Calu3 (cell line): ENCODE measurements at regions not wholly inside any gene's neighbourhood (a gene's known extent, or its start where the extent isn't known, plus 50 kb on each side); places are given as distances from the start of the nearest gene placed in this dataset.

ENCODE experiments used
- BruUV-seq: library from RNA; stranded (reverse); fragments of 400-500 nt; replicated peaks from 2 replicates; lab custom pipeline; 2021; lab: Mats Ljungman, UMichigan
- CTCF ChIA-PET: fragments of 300-600 bp; sonication (Branson Sonifier 250); formaldehyde crosslinking; loops from one replicate; lab custom pipeline; 2022; ENCODE audit warnings: antibody characterized with exemption; lab: Charles Lee
- DNase-seq: peaks from one replicate; pipeline ENCODE4 v3.0.0; 2022
- H3K27ac Mint-ChIP-seq: one replicate; pipeline ENCODE4 v1.8.0; 2022; ENCODE audit warnings: mixed read lengths; ENCODE audit not compliant: unreplicated experiment
- H3K27me3 Mint-ChIP-seq: one replicate; pipeline ENCODE4 v1.8.0; 2022; ENCODE audit warnings: mixed read lengths; ENCODE audit not compliant: unreplicated experiment
- H3K36me3 Mint-ChIP-seq: one replicate; pipeline ENCODE4 v1.8.0; 2022; ENCODE audit warnings: mild to moderate bottlenecking, moderate library complexity, mixed read lengths; ENCODE audit not compliant: insufficient read depth, unreplicated experiment
- H3K4me1 Mint-ChIP-seq: one replicate; pipeline ENCODE4 v1.8.0; 2022; ENCODE audit warnings: mild to moderate bottlenecking, low read depth, mixed read lengths; ENCODE audit not compliant: unreplicated experiment
- H3K4me3 Mint-ChIP-seq: one replicate; pipeline ENCODE4 v1.8.0; 2022; ENCODE audit warnings: mild to moderate bottlenecking, low read depth, moderate library complexity, mixed read lengths; ENCODE audit not compliant: unreplicated experiment
- H3K9me3 Mint-ChIP-seq: one replicate; pipeline ENCODE4 v1.8.0; 2022; ENCODE audit warnings: low read depth, mixed read lengths; ENCODE audit not compliant: unreplicated experiment
- CTCF ChIP-seq: fragments of 200-600 bp; IDR thresholded peaks from one replicate; pipeline ENCODE4 v1.8.0; 2022; ENCODE audit warnings: antibody characterized with exemption; ENCODE audit not compliant: unreplicated experiment
- intact Hi-C: fragments of 100-400 bp; cut with micrococcal nuclease; formaldehyde crosslinking; loops from one replicate; pipeline ENCODE4 v1.10.0; 2022; ENCODE audit not compliant: unreplicated experiment

GRCh38 chr9:84482607-84483006 is 142.0 kb upstream of the SLC28A3 start:
- Mint-ChIP-seq H3K9me3 (peaks cover 4% of the 10 kb centered on the region), H3K4me3 (no peak overlapping the region), H3K36me3 (no peaks in the 10 kb centered on the region), H3K4me1 (no peaks in the 10 kb centered on the region), H3K27me3 (peaks cover 12% of the 10 kb centered on the region), H3K27ac (no peak overlapping the region)
- no peak for DNase-seq
- intact Hi-C loops = no loop called here
- TF ChIP-seq CTCF = no peak
- CTCF ChIA-PET = no interaction called here
- BruUV-seq = no TSS peak

- intact Hi-C loops = no loop called here
- no peak for TF ChIP-seq CTCF
- Mint-ChIP-seq H3K4me3 (no peak overlapping the region), H3K36me3 (no peaks in the 10 kb centered on the region), H3K27ac (no peak overlapping the region), H3K4me1 (no peaks in the 10 kb centered on the region), H3K9me3 (peaks cover 4% of the 10 kb centered on the region), H3K27me3 (peaks cover 19% of the 10 kb centered on the region)
- BruUV-seq = no TSS peak
- CTCF ChIA-PET = no interaction called here
- no peak for DNase-seq
These were observed 143.6 kb upstream of the SLC28A3 start for GRCh38 chr9:84484172-84484571.

GRCh38 chr9:84485539-84485938 is 145.0 kb upstream of the SLC28A3 start:
- H3K27ac Mint-ChIP-seq = no peak overlapping the region
- no peaks in the 10 kb centered on the region for H3K4me1 Mint-ChIP-seq
- no TSS peak for BruUV-seq
- peaks cover 27% of the 10 kb centered on the region for H3K27me3 Mint-ChIP-seq
- CTCF ChIA-PET = interaction anchor here (0.6 kb wide), 1 partner anchor 69 kb away, joined by 3 read pairs; no protein-coding TSS in a partner anchor
- TF ChIP-seq CTCF = no peak
- intact Hi-C loops = no loop called here
- no peak for DNase-seq
- H3K9me3 Mint-ChIP-seq = peaks cover 4% of the 10 kb centered on the region
- H3K36me3 Mint-ChIP-seq = no peaks in the 10 kb centered on the region
- no peak overlapping the region for H3K4me3 Mint-ChIP-seq

GRCh38 chr9:84486663-84487062 is 146.1 kb upstream of the SLC28A3 start:
- BruUV-seq = no TSS peak
- intact Hi-C loops = no loop called here
- Mint-ChIP-seq H3K27ac (no peak overlapping the region), H3K4me3 (no peak overlapping the region), H3K36me3 (no peaks in the 10 kb centered on the region), H3K9me3 (peaks cover 4% of the 10 kb centered on the region), H3K27me3 (peaks cover 19% of the 10 kb centered on the region), H3K4me1 (no peaks in the 10 kb centered on the region)
- no peak for TF ChIP-seq CTCF
- CTCF ChIA-PET = no interaction called here
- DNase-seq = no peak
